HepG2 (cell line): ENCODE measurements at regions not wholly inside any gene's neighbourhood (a gene's known extent, or its start where the extent isn't known, plus 50 kb on each side); places are given as distances from the start of the nearest gene placed in this dataset.

Source experiments
- ATF7 ChIP-seq, 2 experiments: fragments of 450-650 bp in 1 of 2; sonication (generic) in 1 of 2; formaldehyde crosslinking in 1 of 2; IDR thresholded peaks; 2 replicates each; pipeline versions ENCODE4 v1.4.0 to v1.6.1; 2016 to 2020; ENCODE audit warnings: antibody characterized with exemption in 1 of 2, mild to moderate bottlenecking in 1 of 2, missing genetic modification reagents in 1 of 2
- CEBPB ChIP-seq: IDR thresholded peaks from 2 replicates; pipeline ENCODE4 v1.6.1; 2011; ENCODE audit warnings: low read depth, low read length, improper control_type of control experiment, borderline replicate concordance
- EZH2 ChIP-seq: conservative IDR thresholded peaks from 2 replicates; pipeline ENCODE4 v1.6.1; 2012; ENCODE audit warnings: mild to moderate bottlenecking, low read depth, low read length, moderate library complexity
- FOSL2 ChIP-seq: sonication (generic); formaldehyde crosslinking; IDR thresholded peaks from 2 replicates; pipeline ENCODE4 v1.4.0; 2020; ENCODE audit warnings: missing genetic modification reagents
- FOXJ3 ChIP-seq: sonication (generic); formaldehyde crosslinking; IDR thresholded peaks from 2 replicates; pipeline ENCODE4 v1.4.0; 2020; ENCODE audit warnings: missing genetic modification reagents, mild to moderate bottlenecking, borderline replicate concordance
- KMT2B ChIP-seq: IDR thresholded peaks from 2 replicates; pipeline ENCODE4 v1.6.1; 2016; ENCODE audit warnings: missing genetic modification reagents, missing compliant biosample characterization
- LCORL ChIP-seq, 2 experiments: fragments of 450-650 bp in 1 of 2; sonication (generic) in 1 of 2; formaldehyde crosslinking in 1 of 2; IDR thresholded peaks; 2 replicates each; pipeline versions ENCODE4 v1.5.0 to v1.6.1; 2017 to 2020; ENCODE audit warnings: antibody characterized with exemption in 1 of 2, missing genetic modification reagents in 1 of 2
- MTA1 ChIP-seq: sonication (generic); formaldehyde crosslinking; IDR thresholded peaks from 2 replicates; pipeline ENCODE4 v1.4.0; 2020; ENCODE audit warnings: missing genetic modification reagents, mild to moderate bottlenecking, borderline replicate concordance
- ZNF274 ChIP-seq: sonication (generic); formaldehyde crosslinking; IDR thresholded peaks from 2 replicates; pipeline ENCODE4 v1.5.1; 2020; ENCODE audit warnings: mild to moderate bottlenecking, missing genetic modification reagents
- ZNF766 ChIP-seq: sonication (generic); formaldehyde crosslinking; IDR thresholded peaks from 2 replicates; pipeline ENCODE4 v1.5.0; 2020; ENCODE audit warnings: missing genetic modification reagents, borderline replicate concordance
- ZNF780A ChIP-seq: sonication (generic); formaldehyde crosslinking; IDR thresholded peaks from 2 replicates; pipeline ENCODE4 v1.8.0; 2022; ENCODE audit warnings: mild to moderate bottlenecking, missing genetic modification reagents, moderate library complexity
- TF ChIP-seq, protein P1 (sequence below): sonication (generic); formaldehyde crosslinking; IDR thresholded peaks from 2 replicates; pipeline ENCODE4 v1.9.0; 2021; ENCODE audit warnings: missing genetic modification reagents, mild to moderate bottlenecking, borderline replicate concordance
- TF ChIP-seq, protein P2 (sequence below): sonication (generic); formaldehyde crosslinking; IDR thresholded peaks from 2 replicates; pipeline ENCODE4 v1.5.0; 2020; ENCODE audit warnings: mild to moderate bottlenecking, missing genetic modification reagents, moderate library complexity
- TF ChIP-seq, protein P3 (sequence below): sonication (generic); formaldehyde crosslinking; IDR thresholded peaks from 2 replicates; pipeline ENCODE4 v1.8.1; 2022; ENCODE audit warnings: mild to moderate bottlenecking, missing genetic modification reagents

DNA sequence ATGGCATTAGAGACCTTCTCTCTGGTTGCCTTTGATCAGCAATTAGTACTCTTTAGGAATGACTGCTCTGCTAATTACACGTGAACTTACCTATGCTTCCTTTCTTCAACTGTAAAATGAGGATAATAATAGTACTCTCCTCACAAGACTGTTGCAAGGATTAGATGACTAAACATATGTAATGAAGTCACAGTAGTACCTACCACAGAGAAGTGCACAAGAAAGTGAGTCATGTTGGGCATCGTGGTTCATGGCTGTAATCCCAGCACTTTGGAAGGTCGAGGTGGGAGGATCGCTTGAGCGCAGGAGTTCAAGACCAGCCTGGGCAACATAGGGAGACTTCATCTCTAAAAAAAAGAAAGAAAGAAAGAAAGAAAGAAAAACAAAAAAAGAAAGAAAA, 68.1 kb upstream of the AK4 start:
- TF ChIP-seq ZNF766 = no peak
- TF ChIP-seq, protein P1, sequence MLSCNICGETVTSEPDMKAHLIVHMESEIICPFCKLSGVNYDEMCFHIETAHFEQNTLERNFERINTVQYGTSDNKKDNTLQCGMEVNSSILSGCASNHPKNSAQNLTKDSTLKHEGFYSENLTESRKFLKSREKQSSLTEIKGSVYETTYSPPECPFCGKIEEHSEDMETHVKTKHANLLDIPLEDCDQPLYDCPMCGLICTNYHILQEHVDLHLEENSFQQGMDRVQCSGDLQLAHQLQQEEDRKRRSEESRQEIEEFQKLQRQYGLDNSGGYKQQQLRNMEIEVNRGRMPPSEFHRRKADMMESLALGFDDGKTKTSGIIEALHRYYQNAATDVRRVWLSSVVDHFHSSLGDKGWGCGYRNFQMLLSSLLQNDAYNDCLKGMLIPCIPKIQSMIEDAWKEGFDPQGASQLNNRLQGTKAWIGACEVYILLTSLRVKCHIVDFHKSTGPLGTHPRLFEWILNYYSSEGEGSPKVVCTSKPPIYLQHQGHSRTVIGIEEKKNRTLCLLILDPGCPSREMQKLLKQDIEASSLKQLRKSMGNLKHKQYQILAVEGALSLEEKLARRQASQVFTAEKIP (CRISPR knock-in tag) = no peak
- TF ChIP-seq CEBPB = no peak
- TF ChIP-seq, protein P2, sequence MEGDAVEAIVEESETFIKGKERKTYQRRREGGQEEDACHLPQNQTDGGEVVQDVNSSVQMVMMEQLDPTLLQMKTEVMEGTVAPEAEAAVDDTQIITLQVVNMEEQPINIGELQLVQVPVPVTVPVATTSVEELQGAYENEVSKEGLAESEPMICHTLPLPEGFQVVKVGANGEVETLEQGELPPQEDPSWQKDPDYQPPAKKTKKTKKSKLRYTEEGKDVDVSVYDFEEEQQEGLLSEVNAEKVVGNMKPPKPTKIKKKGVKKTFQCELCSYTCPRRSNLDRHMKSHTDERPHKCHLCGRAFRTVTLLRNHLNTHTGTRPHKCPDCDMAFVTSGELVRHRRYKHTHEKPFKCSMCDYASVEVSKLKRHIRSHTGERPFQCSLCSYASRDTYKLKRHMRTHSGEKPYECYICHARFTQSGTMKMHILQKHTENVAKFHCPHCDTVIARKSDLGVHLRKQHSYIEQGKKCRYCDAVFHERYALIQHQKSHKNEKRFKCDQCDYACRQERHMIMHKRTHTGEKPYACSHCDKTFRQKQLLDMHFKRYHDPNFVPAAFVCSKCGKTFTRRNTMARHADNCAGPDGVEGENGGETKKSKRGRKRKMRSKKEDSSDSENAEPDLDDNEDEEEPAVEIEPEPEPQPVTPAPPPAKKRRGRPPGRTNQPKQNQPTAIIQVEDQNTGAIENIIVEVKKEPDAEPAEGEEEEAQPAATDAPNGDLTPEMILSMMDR (CRISPR knock-in tag) = no peak
- no peak for TF ChIP-seq KMT2B (CRISPR knock-in tag)
- no peak for TF ChIP-seq ZNF274 (CRISPR knock-in tag)
- no peak for TF ChIP-seq ATF7 (IDR thresholded peaks at IDR 0.05)
- no peak for TF ChIP-seq ATF7 (CRISPR knock-in tag; IDR thresholded peaks at IDR 0.05)
- no peak for TF ChIP-seq FOSL2 (CRISPR knock-in tag)
- TF ChIP-seq MTA1 (CRISPR knock-in tag) = no peak
- no peak for TF ChIP-seq ZNF780A
- TF ChIP-seq, protein P3, sequence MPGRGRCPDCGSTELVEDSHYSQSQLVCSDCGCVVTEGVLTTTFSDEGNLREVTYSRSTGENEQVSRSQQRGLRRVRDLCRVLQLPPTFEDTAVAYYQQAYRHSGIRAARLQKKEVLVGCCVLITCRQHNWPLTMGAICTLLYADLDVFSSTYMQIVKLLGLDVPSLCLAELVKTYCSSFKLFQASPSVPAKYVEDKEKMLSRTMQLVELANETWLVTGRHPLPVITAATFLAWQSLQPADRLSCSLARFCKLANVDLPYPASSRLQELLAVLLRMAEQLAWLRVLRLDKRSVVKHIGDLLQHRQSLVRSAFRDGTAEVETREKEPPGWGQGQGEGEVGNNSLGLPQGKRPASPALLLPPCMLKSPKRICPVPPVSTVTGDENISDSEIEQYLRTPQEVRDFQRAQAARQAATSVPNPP (CRISPR knock-in tag) = no peak
- no peak for TF ChIP-seq LCORL (IDR thresholded peaks at IDR 0.05)
- TF ChIP-seq LCORL (CRISPR knock-in tag; IDR thresholded peaks at IDR 0.05) = no peak
- TF ChIP-seq EZH2 = no peak
- no peak for TF ChIP-seq FOXJ3 (CRISPR knock-in tag)
